Activated naive CD8-positive, alpha-beta T cell treated with anti-CD3 and anti-CD28 coated beads, Interleukin-2, amount 10 ng/mL, durations not matched to agents 7 days and 5 days (primary cell): ENCODE measurements at regions not wholly inside any gene's neighbourhood (a gene's known extent, or its start where the extent isn't known, plus 50 kb on each side); places are given as distances from the start of the nearest gene placed in this dataset.

ENCODE experiments used
- ATAC-seq: fragments of 150-1000 bp; cut with Tn5 transposase; one replicate; pipeline ENCODE4 v1.10.0; 2021; ENCODE audit warnings: low read depth, moderate library complexity
- POLR2A ChIA-PET: fragments of 350-600 bp; sonication (Branson Sonifier 250); formaldehyde crosslinking; loops from one replicate; lab custom pipeline; 2021; ENCODE audit warnings: antibody characterized with exemption; lab: Charles Lee
- DNase-seq: peaks from one replicate; pipeline ENCODE4 v3.0.0; 2021
- H3K27ac Mint-ChIP-seq: one replicate; pipeline ENCODE4 v1.8.0; 2022; ENCODE audit warnings: mild to moderate bottlenecking, mixed read lengths
- H3K27me3 Mint-ChIP-seq: one replicate; pipeline ENCODE4 v1.8.0; 2022; ENCODE audit warnings: mild to moderate bottlenecking, moderate library complexity, mixed read lengths
- H3K36me3 Mint-ChIP-seq: one replicate; pipeline ENCODE4 v1.8.0; 2021; ENCODE audit warnings: mild to moderate bottlenecking, mixed read lengths
- H3K4me1 Mint-ChIP-seq: one replicate; pipeline ENCODE4 v1.8.0; 2021; ENCODE audit warnings: mixed read lengths
- H3K4me3 Mint-ChIP-seq: one replicate; pipeline ENCODE4 v1.8.0; 2022; ENCODE audit warnings: mild to moderate bottlenecking, moderate library complexity, mixed read lengths
- H3K9me3 Mint-ChIP-seq: one replicate; pipeline ENCODE4 v1.8.0; 2021; ENCODE audit warnings: mixed read lengths

- ATAC-seq (no peak), DNase-seq (no peak)
- Mint-ChIP-seq H3K4me1 (no peaks in the 10 kb centered on the region), H3K9me3 (no peaks in the 10 kb centered on the region), H3K4me3 (no peak overlapping the region), H3K27me3 (peaks cover 2% of the 10 kb centered on the region), H3K27ac (no peak overlapping the region), H3K36me3 (no peaks in the 10 kb centered on the region)
- POLR2A ChIA-PET = no interaction called here
These were observed 82.8 kb downstream of the BLID start for GRCh38 chr11:122033193-122033592.

- Mint-ChIP-seq H3K27ac (no peak overlapping the region), H3K9me3 (no peaks in the 10 kb centered on the region), H3K36me3 (no peaks in the 10 kb centered on the region), H3K27me3 (peaks cover 2% of the 10 kb centered on the region), H3K4me3 (no peak overlapping the region), H3K4me1 (no peaks in the 10 kb centered on the region)
- POLR2A ChIA-PET = no interaction called here
- ATAC-seq = no peak
- no peak for DNase-seq
These were observed 83.7 kb downstream of the BLID start for GRCh38 chr11:122032317-122032716.

- POLR2A ChIA-PET = no interaction called here
- Mint-ChIP-seq H3K27ac (no peak overlapping the region), H3K4me1 (no peaks in the 10 kb centered on the region), H3K27me3 (peaks cover 2% of the 10 kb centered on the region), H3K4me3 (no peak overlapping the region), H3K36me3 (no peaks in the 10 kb centered on the region), H3K9me3 (no peaks in the 10 kb centered on the region)
- DNase-seq (no peak), ATAC-seq (no peak)
These were observed 84.2 kb downstream of the BLID start for GRCh38 chr11:122031813-122032212.

GRCh38 chr11:122030286-122030685, 85.7 kb downstream of the BLID start:
- Mint-ChIP-seq H3K27me3 (peaks cover 2% of the 10 kb centered on the region), H3K36me3 (no peaks in the 10 kb centered on the region), H3K4me1 (no peaks in the 10 kb centered on the region), H3K9me3 (no peaks in the 10 kb centered on the region), H3K27ac (no peak overlapping the region), H3K4me3 (no peak overlapping the region)
- DNase-seq (no peak), ATAC-seq (no peak)
- POLR2A ChIA-PET = no interaction called here

GRCh38 chr11:122028545-122028944, 87.5 kb downstream of the BLID start:
- no peaks in the 10 kb centered on the region for H3K9me3 Mint-ChIP-seq
- DNase-seq (no peak), ATAC-seq (no peak)
- no peak overlapping the region for H3K27ac Mint-ChIP-seq
- H3K27me3 Mint-ChIP-seq = no peaks in the 10 kb centered on the region
- no peak overlapping the region for H3K4me3 Mint-ChIP-seq
- POLR2A ChIA-PET = no interaction called here
- H3K36me3 Mint-ChIP-seq = no peaks in the 10 kb centered on the region
- H3K4me1 Mint-ChIP-seq = no peaks in the 10 kb centered on the region

- no peaks in the 10 kb centered on the region for H3K36me3 Mint-ChIP-seq
- H3K4me1 Mint-ChIP-seq = no peaks in the 10 kb centered on the region
- H3K27ac Mint-ChIP-seq = no peak overlapping the region
- no peaks in the 10 kb centered on the region for H3K27me3 Mint-ChIP-seq
- POLR2A ChIA-PET = no interaction called here
- H3K4me3 Mint-ChIP-seq = no peak overlapping the region
- H3K9me3 Mint-ChIP-seq = no peaks in the 10 kb centered on the region
- ATAC-seq = no peak
- no peak for DNase-seq
These were observed 88.0 kb downstream of the BLID start for GRCh38 chr11:122028036-122028435.

GRCh38 chr11:122025757-122026156, 90.3 kb downstream of the BLID start:
- no peak overlapping the region for H3K27ac Mint-ChIP-seq
- no peak overlapping the region for H3K4me3 Mint-ChIP-seq
- no peaks in the 10 kb centered on the region for H3K4me1 Mint-ChIP-seq
- POLR2A ChIA-PET = no interaction called here
- no peaks in the 10 kb centered on the region for H3K9me3 Mint-ChIP-seq
- no peak for ATAC-seq
- peaks cover 3% of the 10 kb centered on the region for H3K27me3 Mint-ChIP-seq
- no peak for DNase-seq
- H3K36me3 Mint-ChIP-seq = no peaks in the 10 kb centered on the region

GRCh38 chr11:122024278-122024677, 91.7 kb downstream of the BLID start:
- Mint-ChIP-seq H3K4me1 (no peaks in the 10 kb centered on the region), H3K36me3 (no peaks in the 10 kb centered on the region), H3K27me3 (peaks cover 3% of the 10 kb centered on the region), H3K27ac (no peak overlapping the region), H3K9me3 (no peaks in the 10 kb centered on the region), H3K4me3 (no peak overlapping the region)
- no peak for DNase-seq
- POLR2A ChIA-PET = no interaction called here
- no peak for ATAC-seq

- Mint-ChIP-seq H3K36me3 (no peaks in the 10 kb centered on the region), H3K27ac (no peak overlapping the region), H3K9me3 (no peaks in the 10 kb centered on the region), H3K27me3 (peaks cover 3% of the 10 kb centered on the region), H3K4me3 (no peak overlapping the region), H3K4me1 (no peaks in the 10 kb centered on the region)
- POLR2A ChIA-PET = no interaction called here
- ATAC-seq (no peak), DNase-seq (no peak)
These were observed 92.3 kb downstream of the BLID start for GRCh38 chr11:122023614-122024250.

GRCh38 chr11:122022646-122023045, 93.4 kb downstream of the BLID start:
- Mint-ChIP-seq H3K27me3 (peaks cover 3% of the 10 kb centered on the region), H3K27ac (no peak overlapping the region), H3K4me1 (no peaks in the 10 kb centered on the region), H3K4me3 (no peak overlapping the region), H3K36me3 (no peaks in the 10 kb centered on the region), H3K9me3 (no peaks in the 10 kb centered on the region)
- POLR2A ChIA-PET = no interaction called here
- ATAC-seq (no peak), DNase-seq (no peak)

- DNase-seq (no peak), ATAC-seq (no peak)
- H3K27ac Mint-ChIP-seq = no peak overlapping the region
- peaks cover 3% of the 10 kb centered on the region for H3K27me3 Mint-ChIP-seq
- H3K36me3 Mint-ChIP-seq = no peaks in the 10 kb centered on the region
- H3K4me3 Mint-ChIP-seq = no peak overlapping the region
- no peaks in the 10 kb centered on the region for H3K4me1 Mint-ChIP-seq
- POLR2A ChIA-PET = no interaction called here
- H3K9me3 Mint-ChIP-seq = no peaks in the 10 kb centered on the region
These were observed 95.1 kb downstream of the BLID start for GRCh38 chr11:122020902-122021301.

GRCh38 chr11:122019908-122020694, 95.9 kb downstream of the BLID start:
- POLR2A ChIA-PET = no interaction called here
- H3K27ac Mint-ChIP-seq = no peak overlapping the region

GRCh38 chr11:122007601-122008071, 108.4 kb downstream of the BLID start:
- no peak overlapping the region for H3K27ac Mint-ChIP-seq
- no peak for ATAC-seq
- no peak overlapping the region for H3K4me3 Mint-ChIP-seq
- H3K36me3 Mint-ChIP-seq = no peaks in the 10 kb centered on the region
- H3K27me3 Mint-ChIP-seq = no peaks in the 10 kb centered on the region
- POLR2A ChIA-PET = no interaction called here
- no peaks in the 10 kb centered on the region for H3K4me1 Mint-ChIP-seq
- H3K9me3 Mint-ChIP-seq = no peaks in the 10 kb centered on the region
- no peak for DNase-seq

More at GRCh38 chr11:122019908-122020694, 95.9 kb downstream of the BLID start:
- ATAC-seq (no peak), DNase-seq (no peak)
- Mint-ChIP-seq H3K27me3 (peaks cover 3% of the 10 kb centered on the region), H3K4me3 (no peak overlapping the region), H3K36me3 (no peaks in the 10 kb centered on the region), H3K4me1 (no peaks in the 10 kb centered on the region), H3K9me3 (no peaks in the 10 kb centered on the region)

GRCh38 chr11:122004446-122004845, 111.6 kb downstream of the BLID start:
- Mint-ChIP-seq H3K4me3 (no peak overlapping the region), H3K27me3 (no peaks in the 10 kb centered on the region), H3K36me3 (no peaks in the 10 kb centered on the region)

More at GRCh38 chr11:122004446-122004845, 111.6 kb downstream of the BLID start:
- ATAC-seq = no peak
- no peak for DNase-seq
- H3K9me3 Mint-ChIP-seq = no peaks in the 10 kb centered on the region
- no peak overlapping the region for H3K27ac Mint-ChIP-seq
- POLR2A ChIA-PET = no interaction called here
- no peaks in the 10 kb centered on the region for H3K4me1 Mint-ChIP-seq
